Sigmoid colon (tissue), 4 donors: ENCODE measurements at regions not wholly inside any gene's neighbourhood (a gene's known extent, or its start where the extent isn't known, plus 50 kb on each side); places are given as distances from the start of the nearest gene placed in this dataset.

ENCODE experiments used
- CTCF ChIP-seq, 4 experiments: fragments of 450-650 bp in 3 of 4; fragments of 200-600 bp in 1 of 4; IDR thresholded peaks; one replicate each; pipeline ENCODE4 v1.5.1; 2016 to 2019; ENCODE audit warnings: antibody characterized with exemption in 4 of 4, mild to moderate bottlenecking in 3 of 4, moderate library complexity in 2 of 4
- EP300 ChIP-seq, 4 donors: sonication (generic); formaldehyde crosslinking; IDR thresholded peaks; one replicate each; pipeline ENCODE4 v1.6.1; 2017; ENCODE audit warnings: antibody characterized with exemption in 4 of 4
- POLR2A ChIP-seq, 2 donors: fragments of 450-650 bp; IDR thresholded peaks; one replicate each; pipeline ENCODE4 v1.6.1; 2016; ENCODE audit warnings: antibody characterized with exemption in 2 of 2, mild to moderate bottlenecking in 2 of 2, moderate library complexity in 2 of 2
- POLR2AphosphoS5 ChIP-seq, 4 donors: sonication (generic); formaldehyde crosslinking; IDR thresholded peaks; one replicate each; pipeline ENCODE4 v1.6.1; 2017; ENCODE audit warnings: antibody characterized with exemption in 4 of 4

- no peak for TF ChIP-seq CTCF (IDR thresholded peaks at IDR 0.05)
- TF ChIP-seq POLR2A (IDR thresholded peaks at IDR 0.05) = no peak
- TF ChIP-seq POLR2AphosphoS5 (IDR thresholded peaks at IDR 0.05) = no peak
- TF ChIP-seq EP300 (IDR thresholded peaks at IDR 0.05) = no peak
Measured at GRCh38 chr21:38741950-38742256, 63.8 kb upstream of the ETS2 start.
